ENCODE measurements at regions not wholly inside any gene's neighbourhood (a gene's known extent, or its start where the extent isn't known, plus 50 kb on each side); places are given as distances from the start of the nearest gene placed in this dataset.

DNA sequence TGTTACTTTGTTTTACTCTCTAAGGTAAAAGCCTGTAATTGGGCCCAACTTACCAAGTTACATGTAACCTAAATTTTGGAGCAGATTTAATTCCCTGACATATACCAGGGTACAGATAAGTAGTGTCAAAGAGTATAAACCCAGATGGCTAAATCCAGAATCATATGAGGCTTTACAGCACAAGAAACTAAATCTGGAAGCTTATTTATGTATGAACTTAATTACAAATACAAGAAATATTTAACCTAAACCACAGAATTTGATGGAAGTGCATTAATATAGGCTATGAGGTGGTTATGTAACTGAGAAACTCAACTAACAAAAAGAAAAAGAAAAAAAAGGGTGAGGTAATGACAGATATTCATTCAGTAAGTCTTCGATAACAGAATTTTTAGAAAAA is 930.2 kb upstream of the ALCAM start:
- TF ChIP-seq POLR2A (IDR thresholded peaks at IDR 0.05; ENCODE audit: low read length), result no peak
- no peak for TF ChIP-seq GATA1 (IDR thresholded peaks at IDR 0.05; ENCODE audit: low read depth, low read length)
